ENCODE measurements at regions not wholly inside any gene's neighbourhood (a gene's known extent, or its start where the extent isn't known, plus 50 kb on each side); places are given as distances from the start of the nearest gene placed in this dataset.
"Not testable (repeated sequence)": the region's sequence is repeated elsewhere in the genome, so short reads cannot be mapped to it uniquely, and the experiment has no call there.

- Histone ChIP-seq H3K9me3 (ENCODE audit: insufficient read depth, low read length) (peaks cover 9% of the 10 kb centered on the region; the same call in 1 of the 2 replicates), H3K4me3 (ENCODE audit: low read length) (no peak overlapping the region), H3K9ac (ENCODE audit: low read length) (no peak overlapping the region), H3K4me1 (ENCODE audit: low read length) (peaks cover 9% of the 10 kb centered on the region), H3K4me2 (ENCODE audit: low read length) (no peak overlapping the region), H2AFZ (ENCODE audit: low read depth, low read length) (no peak overlapping the region), H3K27ac (ENCODE audit: low read length) (no peak overlapping the region), H4K20me1 (ENCODE audit: insufficient read depth, low read length) (no peaks in the 10 kb centered on the region), H3K27me3 (ENCODE audit: low read depth, low read length) (no peaks in the 10 kb centered on the region), H3K79me2 (ENCODE audit: low read length) (no peaks in the 10 kb centered on the region), H3K36me3 (replicated peaks; ENCODE audit: low read depth, low read length) (peaks cover 2% of the 10 kb centered on the region)
- TF ChIP-seq, protein P1, sequence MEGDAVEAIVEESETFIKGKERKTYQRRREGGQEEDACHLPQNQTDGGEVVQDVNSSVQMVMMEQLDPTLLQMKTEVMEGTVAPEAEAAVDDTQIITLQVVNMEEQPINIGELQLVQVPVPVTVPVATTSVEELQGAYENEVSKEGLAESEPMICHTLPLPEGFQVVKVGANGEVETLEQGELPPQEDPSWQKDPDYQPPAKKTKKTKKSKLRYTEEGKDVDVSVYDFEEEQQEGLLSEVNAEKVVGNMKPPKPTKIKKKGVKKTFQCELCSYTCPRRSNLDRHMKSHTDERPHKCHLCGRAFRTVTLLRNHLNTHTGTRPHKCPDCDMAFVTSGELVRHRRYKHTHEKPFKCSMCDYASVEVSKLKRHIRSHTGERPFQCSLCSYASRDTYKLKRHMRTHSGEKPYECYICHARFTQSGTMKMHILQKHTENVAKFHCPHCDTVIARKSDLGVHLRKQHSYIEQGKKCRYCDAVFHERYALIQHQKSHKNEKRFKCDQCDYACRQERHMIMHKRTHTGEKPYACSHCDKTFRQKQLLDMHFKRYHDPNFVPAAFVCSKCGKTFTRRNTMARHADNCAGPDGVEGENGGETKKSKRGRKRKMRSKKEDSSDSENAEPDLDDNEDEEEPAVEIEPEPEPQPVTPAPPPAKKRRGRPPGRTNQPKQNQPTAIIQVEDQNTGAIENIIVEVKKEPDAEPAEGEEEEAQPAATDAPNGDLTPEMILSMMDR (IDR thresholded peaks at IDR 0.05; ENCODE audit: low read depth, low read length), result no peak
- TF ChIP-seq EZH2phosphoT487 (IDR thresholded peaks at IDR 0.05; ENCODE audit: low read depth), result no peak
Measured at GRCh38 chr13:42424182-42424581, 149.8 kb upstream of the TNFSF11 start.

DNA sequence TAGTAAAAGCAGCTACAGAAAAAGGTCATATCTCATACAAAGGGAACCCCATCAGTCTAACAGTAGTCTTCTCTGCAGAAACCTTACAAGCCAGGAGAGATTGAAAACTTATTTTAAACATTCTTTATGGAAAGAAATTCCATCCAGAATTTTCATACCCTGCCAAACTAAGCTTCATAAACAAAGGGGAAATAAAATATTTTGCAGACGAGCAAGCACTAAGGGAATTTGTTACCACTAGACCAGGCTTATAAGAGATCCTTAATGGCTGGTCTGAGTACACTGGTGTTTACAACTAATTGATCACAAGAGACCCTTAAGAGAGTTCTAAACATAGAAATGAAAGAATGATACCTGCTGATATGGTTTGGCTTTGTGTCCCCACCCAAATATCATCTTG lies 128.6 kb upstream of the TNFSF11 start:
- no peak for TF ChIP-seq EZH2phosphoT487 (IDR thresholded peaks at IDR 0.05; ENCODE audit: low read depth)
- TF ChIP-seq, protein P1 (IDR thresholded peaks at IDR 0.05; ENCODE audit: low read depth, low read length), result no peak
- Histone ChIP-seq H3K4me3 (ENCODE audit: low read length) (no peak overlapping the region), H3K9ac (ENCODE audit: low read length) (no peak overlapping the region), H4K20me1 (ENCODE audit: insufficient read depth, low read length) (no peaks in the 10 kb centered on the region), H3K9me3 (ENCODE audit: insufficient read depth, low read length) (peaks cover 20% of the 10 kb centered on the region), H3K27me3 (ENCODE audit: low read depth, low read length) (no peaks in the 10 kb centered on the region), H3K36me3 (replicated peaks; ENCODE audit: low read depth, low read length) (peaks cover 9% of the 10 kb centered on the region), H3K27ac (ENCODE audit: low read length) (no peak overlapping the region), H2AFZ (ENCODE audit: low read depth, low read length) (no peak overlapping the region), H3K79me2 (ENCODE audit: low read length) (no peaks in the 10 kb centered on the region), H3K4me1 (ENCODE audit: low read length) (no peaks in the 10 kb centered on the region), H3K4me2 (ENCODE audit: low read length) (no peak overlapping the region)

- H3K4me1 ChIP-seq (ENCODE audit: low read length); H2AFZ ChIP-seq (ENCODE audit: low read depth, low read length); H3K9ac ChIP-seq (ENCODE audit: low read length); H3K36me3 ChIP-seq (replicated peaks; ENCODE audit: low read depth, low read length); H3K79me2 ChIP-seq (ENCODE audit: low read length); H4K20me1 ChIP-seq (ENCODE audit: insufficient read depth, low read length); H3K27ac ChIP-seq (ENCODE audit: low read length); H3K4me2 ChIP-seq (ENCODE audit: low read length); H3K4me3 ChIP-seq (ENCODE audit: low read length); H3K27me3 ChIP-seq (ENCODE audit: low read depth, low read length): not testable (repeated sequence)
- H3K9me3 ChIP-seq (ENCODE audit: insufficient read depth, low read length), result peaks cover 20% of the 10 kb centered on the region
Measured at GRCh38 chr13:42446597-42446996, 127.4 kb upstream of the TNFSF11 start.

DNA sequence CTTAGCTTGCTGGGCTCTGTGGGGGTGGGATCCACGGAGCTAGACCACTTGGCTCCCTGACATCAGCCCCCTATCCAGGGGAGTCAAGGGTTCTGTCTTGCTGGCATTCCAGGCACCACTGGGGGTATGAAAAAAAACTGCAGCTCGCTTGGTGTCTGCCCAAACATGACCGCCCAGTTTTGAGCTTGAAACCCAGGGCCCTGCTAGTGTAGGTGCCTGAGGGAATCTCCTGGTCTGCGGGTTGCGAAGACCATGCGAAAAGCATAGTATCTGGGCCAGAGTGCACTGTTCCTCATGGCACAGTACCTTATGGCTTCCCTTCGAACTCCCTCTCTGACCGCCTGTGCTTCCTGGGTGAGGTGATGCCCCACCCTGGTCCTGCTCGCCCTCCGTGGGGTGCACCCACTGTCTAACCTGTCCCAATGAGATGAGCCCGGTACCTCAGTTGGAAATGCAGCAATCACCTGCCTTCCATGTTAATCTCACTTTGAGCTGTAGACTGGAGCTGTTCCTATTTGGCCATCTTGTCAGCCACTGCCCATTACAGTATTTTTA lies 120.8 kb upstream of the TNFSF11 start:
- Histone ChIP-seq H3K9me3 (ENCODE audit: insufficient read depth, low read length) (no peaks in the 10 kb centered on the region), H3K4me3 (ENCODE audit: low read length) (no peak overlapping the region), H3K27me3 (ENCODE audit: low read depth, low read length) (no peaks in the 10 kb centered on the region), H3K27ac (ENCODE audit: low read length) (no peak overlapping the region), H3K4me1 (ENCODE audit: low read length) (no peaks in the 10 kb centered on the region), H3K36me3 (replicated peaks; ENCODE audit: low read depth, low read length) (no peaks in the 10 kb centered on the region), H4K20me1 (ENCODE audit: insufficient read depth, low read length) (no peaks in the 10 kb centered on the region), H3K9ac (ENCODE audit: low read length) (no peak overlapping the region), H2AFZ (ENCODE audit: low read depth, low read length) (no peak overlapping the region), H3K79me2 (ENCODE audit: low read length) (no peaks in the 10 kb centered on the region), H3K4me2 (ENCODE audit: low read length) (no peak overlapping the region)
- TF ChIP-seq, protein P1 (IDR thresholded peaks at IDR 0.05; ENCODE audit: low read depth, low read length), result no peak
- no peak for TF ChIP-seq EZH2phosphoT487 (IDR thresholded peaks at IDR 0.05; ENCODE audit: low read depth)

All from OCI-LY3 (cell line).